LNCaP clone FGC (cell line): ENCODE measurements at regions not wholly inside any gene's neighbourhood (a gene's known extent, or its start where the extent isn't known, plus 50 kb on each side); places are given as distances from the start of the nearest gene placed in this dataset.
"Not testable (repeated sequence)": the region's sequence is repeated elsewhere in the genome, so short reads cannot be mapped to it uniquely, and the experiment has no call there.

Experiments
- DNase-seq: peaks from one replicate; pipeline ENCODE4 v3.0.0-alpha.2; 2011; ENCODE audit warnings: low read depth
- H3K4me3 ChIP-seq: 2 replicates; pipeline ENCODE4 v1.5.1; 2011; ENCODE audit warnings: mild to moderate bottlenecking, low read depth, low read length, control low read depth
- TF ChIP-seq, protein P1 (sequence below): IDR thresholded peaks from 2 replicates; pipeline ENCODE4 v1.5.1; 2012; ENCODE audit warnings: mild to moderate bottlenecking; ENCODE audit not compliant: control insufficient read depth, insufficient read depth; ENCODE audit errors: extremely low read depth

DNA sequence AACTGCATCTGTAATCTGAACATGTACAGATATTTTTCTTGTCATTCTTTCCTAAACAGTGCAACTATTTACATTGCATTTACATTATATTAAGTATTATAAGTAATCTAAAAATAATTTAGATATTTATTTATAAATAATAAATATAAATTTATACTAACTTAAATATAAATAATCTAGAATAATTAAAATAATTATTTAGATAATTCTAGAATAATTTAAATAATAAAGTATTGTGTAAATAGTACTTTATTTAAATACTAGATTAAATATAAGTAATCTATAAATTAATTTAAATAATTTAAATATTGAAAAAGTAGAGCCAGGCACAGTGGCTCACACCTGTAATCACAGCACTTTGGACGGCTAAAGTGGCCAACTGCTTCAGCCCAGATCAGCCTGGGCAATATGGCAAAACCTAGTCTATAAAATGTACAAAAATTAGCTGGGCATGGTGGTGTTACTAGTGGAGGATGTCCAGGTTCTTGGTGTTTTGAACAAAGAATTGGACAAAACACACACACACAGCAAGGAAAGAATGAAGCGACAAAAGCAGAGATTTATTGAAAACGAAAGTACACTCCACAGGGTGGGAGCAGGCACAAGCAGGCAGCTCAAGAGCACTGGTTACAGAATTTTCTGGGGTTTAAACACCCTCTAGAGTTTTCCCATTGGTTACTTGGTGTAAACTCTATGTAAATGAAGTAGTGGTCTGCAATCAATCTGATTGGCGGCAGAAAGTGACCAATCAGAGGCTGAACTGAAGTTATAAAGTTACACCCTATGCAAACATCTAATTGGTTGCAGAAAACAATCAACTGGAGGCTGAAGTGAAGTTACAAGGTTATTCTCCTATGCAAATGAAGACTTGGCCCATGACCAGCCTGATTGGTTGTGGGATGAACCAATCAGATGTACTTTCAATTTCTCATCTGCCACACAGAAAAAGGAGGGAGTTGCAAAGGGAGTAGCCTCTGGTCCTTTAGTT, 100.2 kb upstream of the SP4 start:
- TF ChIP-seq, protein P1, sequence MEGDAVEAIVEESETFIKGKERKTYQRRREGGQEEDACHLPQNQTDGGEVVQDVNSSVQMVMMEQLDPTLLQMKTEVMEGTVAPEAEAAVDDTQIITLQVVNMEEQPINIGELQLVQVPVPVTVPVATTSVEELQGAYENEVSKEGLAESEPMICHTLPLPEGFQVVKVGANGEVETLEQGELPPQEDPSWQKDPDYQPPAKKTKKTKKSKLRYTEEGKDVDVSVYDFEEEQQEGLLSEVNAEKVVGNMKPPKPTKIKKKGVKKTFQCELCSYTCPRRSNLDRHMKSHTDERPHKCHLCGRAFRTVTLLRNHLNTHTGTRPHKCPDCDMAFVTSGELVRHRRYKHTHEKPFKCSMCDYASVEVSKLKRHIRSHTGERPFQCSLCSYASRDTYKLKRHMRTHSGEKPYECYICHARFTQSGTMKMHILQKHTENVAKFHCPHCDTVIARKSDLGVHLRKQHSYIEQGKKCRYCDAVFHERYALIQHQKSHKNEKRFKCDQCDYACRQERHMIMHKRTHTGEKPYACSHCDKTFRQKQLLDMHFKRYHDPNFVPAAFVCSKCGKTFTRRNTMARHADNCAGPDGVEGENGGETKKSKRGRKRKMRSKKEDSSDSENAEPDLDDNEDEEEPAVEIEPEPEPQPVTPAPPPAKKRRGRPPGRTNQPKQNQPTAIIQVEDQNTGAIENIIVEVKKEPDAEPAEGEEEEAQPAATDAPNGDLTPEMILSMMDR: no peak

DNA sequence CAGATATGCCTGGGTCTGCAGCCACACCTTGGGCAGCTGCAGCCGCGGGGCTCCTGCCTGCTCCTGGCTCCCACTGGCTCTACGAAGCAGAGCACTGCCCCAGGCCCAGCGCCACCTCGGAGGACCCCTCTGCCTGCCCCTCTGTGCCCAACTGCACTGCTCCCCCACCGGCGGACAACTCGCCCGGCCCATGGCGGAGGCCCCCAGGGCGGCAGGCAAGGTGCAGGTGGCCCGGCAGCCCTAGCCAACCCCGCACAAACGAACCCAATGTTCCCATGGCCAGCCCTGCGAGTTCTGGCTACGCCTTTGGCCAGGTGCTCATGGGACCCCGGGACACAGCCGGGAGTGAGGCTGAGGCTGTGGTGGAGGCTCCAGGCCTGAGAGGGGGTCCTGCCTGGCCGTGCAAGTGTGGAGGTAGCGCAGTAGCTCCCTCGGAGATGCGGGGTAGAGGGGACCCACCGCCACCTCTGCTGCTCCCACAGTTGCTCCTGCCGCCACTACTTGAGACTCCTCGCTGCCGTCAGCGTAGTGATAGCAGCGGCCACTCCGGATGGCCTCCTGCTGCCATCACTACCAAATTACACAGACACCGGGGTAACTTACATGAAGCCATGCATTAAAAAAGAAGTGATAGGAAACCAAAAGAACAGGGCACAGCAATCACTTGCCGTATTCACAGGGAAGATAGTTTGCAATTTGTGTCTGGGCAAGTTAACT, 97.3 kb upstream of the SP4 start:
- TF ChIP-seq, protein P1: no peak
- H3K4me3 ChIP-seq: no peak overlapping the region
- no peak for DNase-seq

More for the DNA sequence above, 100.2 kb upstream of the SP4 start:
- no peak for DNase-seq
- no peak overlapping the region for H3K4me3 ChIP-seq

DNA sequence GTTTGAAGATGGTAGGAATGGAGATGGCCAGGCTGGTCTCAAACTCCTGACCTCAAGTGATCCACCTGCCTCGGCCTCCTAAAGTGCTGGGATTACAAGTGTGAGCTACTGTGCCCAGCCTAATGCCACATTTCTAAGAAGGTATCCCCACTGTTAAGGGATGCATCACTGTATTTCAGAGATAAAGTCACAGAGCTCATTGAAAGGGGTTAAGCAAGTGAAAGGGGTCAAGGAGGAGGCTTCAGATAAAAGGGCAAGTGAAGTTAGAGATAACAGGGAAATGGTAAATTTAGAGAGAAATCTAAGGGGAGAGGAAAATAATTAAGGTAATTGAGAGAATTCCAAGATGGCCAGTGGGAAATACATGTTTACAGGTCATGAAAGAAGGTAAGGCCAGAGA, 93.0 kb upstream of the SP4 start:
- TF ChIP-seq, protein P1: no peak
- no peak for DNase-seq
- H3K4me3 ChIP-seq: no peak overlapping the region

DNA sequence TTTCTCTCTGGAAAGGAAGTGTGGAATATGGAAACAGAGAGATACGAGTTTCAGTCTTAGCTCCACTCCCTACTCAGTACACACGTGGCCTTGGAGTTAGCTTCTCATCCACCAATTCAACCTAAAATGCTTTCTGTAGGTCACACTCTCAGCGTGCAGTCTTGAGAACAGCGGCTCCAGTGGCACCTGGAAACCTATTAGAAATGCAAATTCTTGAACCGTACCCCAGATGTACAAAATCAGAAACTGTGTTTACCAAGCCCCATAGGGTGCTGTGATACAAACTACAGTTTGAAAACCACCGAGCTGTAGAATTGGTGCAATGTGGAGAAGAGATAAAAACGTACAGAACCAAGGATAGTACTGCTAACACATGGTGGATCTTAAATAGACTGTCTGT, 91.1 kb upstream of the SP4 start:
- no peak for DNase-seq
- H3K4me3 ChIP-seq: no peak overlapping the region
- TF ChIP-seq, protein P1: no peak

DNA sequence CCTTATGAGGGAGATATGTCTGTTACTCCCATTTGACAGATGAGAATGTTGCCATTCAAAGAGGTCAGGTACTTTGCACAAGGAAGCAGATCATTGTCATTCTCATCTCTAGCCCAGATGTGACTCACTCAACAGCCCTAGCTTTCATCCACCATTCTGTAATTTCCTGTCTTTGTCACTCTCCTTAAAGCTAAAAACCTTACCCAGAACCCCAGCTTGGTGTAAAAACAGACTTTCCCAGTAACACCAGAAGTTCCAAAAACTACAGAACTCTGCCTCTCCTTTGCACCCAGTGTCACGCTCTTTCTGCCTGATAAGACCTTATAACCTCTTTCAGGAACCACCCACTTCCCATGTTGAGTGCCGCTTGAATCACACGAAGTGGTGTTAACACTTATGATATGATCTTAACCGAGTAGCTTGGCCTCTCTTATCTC, 89.1 kb upstream of the SP4 start:
- H3K4me3 ChIP-seq: no peak overlapping the region
- TF ChIP-seq, protein P1: no peak
- no peak for DNase-seq

DNA sequence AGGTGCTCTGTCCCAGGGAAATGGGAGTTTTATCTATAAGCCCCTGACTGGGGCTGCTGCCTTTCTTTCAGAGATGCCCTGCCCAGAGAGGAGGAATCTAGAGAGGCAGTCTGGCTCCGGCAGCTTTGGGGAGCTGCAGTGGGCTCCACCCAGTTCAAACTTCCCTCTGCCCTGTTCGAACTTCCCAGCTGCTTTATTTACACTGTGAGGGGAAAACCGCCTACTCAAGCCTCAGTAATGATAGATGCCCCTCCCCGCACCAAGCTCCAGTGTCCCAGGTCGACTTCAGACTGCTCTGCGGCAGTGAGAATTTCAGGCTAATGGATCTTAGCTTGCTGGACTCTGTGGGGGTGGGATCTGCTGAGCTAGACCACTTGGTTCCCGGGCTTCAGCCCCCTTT, 83.0 kb upstream of the SP4 start:
- not testable (repeated sequence) for DNase-seq, H3K4me3 ChIP-seq

DNA sequence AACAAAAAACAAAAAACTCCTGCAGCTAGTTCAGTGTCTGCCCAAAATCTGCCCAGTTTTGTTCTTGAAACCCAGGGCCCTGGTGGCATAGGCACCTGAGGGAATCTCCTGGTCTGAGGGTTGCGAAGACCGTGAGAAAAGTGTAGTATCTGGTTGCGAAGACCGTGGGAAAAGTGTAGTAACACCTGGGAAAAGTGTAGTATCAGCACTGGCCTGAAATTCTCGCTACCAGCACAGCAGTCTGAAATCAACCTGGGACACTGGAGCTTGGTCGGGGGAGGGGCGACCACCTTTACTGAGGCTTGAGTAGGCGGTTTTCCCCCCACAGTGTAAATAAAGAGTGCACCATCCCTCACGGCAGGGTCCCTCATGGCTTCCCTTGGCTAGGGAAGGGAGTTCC, 82.5 kb upstream of the SP4 start:
- TF ChIP-seq, protein P1: no peak
- DNase-seq: no peak
- no peak overlapping the region for H3K4me3 ChIP-seq
